Neural progenitor cell (in vitro differentiated cells): ENCODE measurements at regions not wholly inside any gene's neighbourhood (a gene's known extent, or its start where the extent isn't known, plus 50 kb on each side); places are given as distances from the start of the nearest gene placed in this dataset.

ENCODE experiments used
- DNase-seq: peaks from one replicate; pipeline ENCODE4 v3.0.0-alpha.2; 2016; ENCODE audit warnings: low spot score
- H2AFZ ChIP-seq: fragments of 200-600 bp; sonication (generic); replicated peaks from 2 replicates; pipeline ENCODE4 v1.6.1; 2016; ENCODE audit warnings: antibody characterized with exemption
- H3F3A ChIP-seq: fragments of 200-600 bp; sonication (generic); 2 replicates; pipeline ENCODE4 v1.6.1; 2016; ENCODE audit warnings: antibody characterized with exemption, low read depth
- H3K27ac ChIP-seq: fragments of 200-600 bp; sonication (generic); 2 replicates; pipeline ENCODE4 v1.5.1; 2016; ENCODE audit warnings: mild to moderate bottlenecking
- H3K27me3 ChIP-seq: fragments of 200-600 bp; sonication (generic); 2 replicates; pipeline ENCODE4 v1.6.1; 2016; ENCODE audit warnings: mild to moderate bottlenecking, moderate library complexity
- H3K36me3 ChIP-seq: fragments of 200-600 bp; sonication (generic); 2 replicates; pipeline ENCODE4 v1.5.1; 2016
- H3K4me1 ChIP-seq: fragments of 200-600 bp; sonication (generic); 2 replicates; pipeline ENCODE4 v1.6.1; 2016; ENCODE audit warnings: mixed run types
- H3K4me2 ChIP-seq: fragments of 200-600 bp; sonication (generic); 2 replicates; pipeline ENCODE4 v1.6.1; 2016
- H3K4me3 ChIP-seq: fragments of 200-600 bp; sonication (generic); 2 replicates; pipeline ENCODE4 v1.5.1; 2016
- H3K79me2 ChIP-seq: fragments of 200-600 bp; sonication (generic); 2 replicates; pipeline ENCODE4 v1.6.1; 2016; ENCODE audit warnings: low read depth
- H3K9ac ChIP-seq: fragments of 200-600 bp; sonication (generic); 2 replicates; pipeline ENCODE4 v1.6.1; 2016
- H3K9me3 ChIP-seq: fragments of 200-600 bp; sonication (generic); 2 replicates; pipeline ENCODE4 v1.5.1; 2016; ENCODE audit warnings: low read depth
- H4K20me1 ChIP-seq: fragments of 200-600 bp; sonication (generic); 2 replicates; pipeline ENCODE4 v1.6.1; 2016; ENCODE audit warnings: low read depth
- H3K27ac Mint-ChIP-seq: 3 replicates; pipeline ENCODE4 v1.8.0; 2021; ENCODE audit warnings: mixed read lengths
- H3K27me3 Mint-ChIP-seq: 2 replicates; pipeline ENCODE4 v1.8.0; 2022; ENCODE audit warnings: low read depth, mild to moderate bottlenecking, inconsistent platforms, moderate library complexity, mixed read lengths; ENCODE audit not compliant: insufficient read depth
- H3K36me3 Mint-ChIP-seq: 3 replicates; pipeline ENCODE4 v1.8.0; 2021; ENCODE audit warnings: mixed read lengths
- H3K4me1 Mint-ChIP-seq: 3 replicates; pipeline ENCODE4 v1.8.0; 2021; ENCODE audit warnings: mixed read lengths
- H3K4me3 Mint-ChIP-seq: 3 replicates; pipeline ENCODE4 v1.8.0; 2021; ENCODE audit warnings: mild to moderate bottlenecking, moderate library complexity, mixed read lengths
- H3K9me3 Mint-ChIP-seq: 3 replicates; pipeline ENCODE4 v1.8.0; 2020; ENCODE audit warnings: mixed read lengths
- EZH2 ChIP-seq: fragments of 200-600 bp; sonication (generic); IDR thresholded peaks from 2 replicates; pipeline ENCODE4 v1.6.1; 2017; ENCODE audit warnings: antibody characterized with exemption, mild to moderate bottlenecking, moderate library complexity
- EZH2phosphoT487 ChIP-seq: fragments of 200-600 bp; sonication (generic); IDR thresholded peaks from 2 replicates; pipeline ENCODE4 v1.6.1; 2017; ENCODE audit warnings: antibody characterized with exemption
- TF ChIP-seq, protein P1 (sequence below): fragments of 200-600 bp; sonication (generic); IDR thresholded peaks from 2 replicates; pipeline ENCODE4 v1.5.1; 2017; ENCODE audit warnings: antibody characterized with exemption, mild to moderate bottlenecking

GRCh38 chrX:6407542-6407941 is 127.4 kb downstream of the VCX3A start:
- Histone ChIP-seq H3K9ac (no peak overlapping the region), H3K27me3 (no peaks in the 10 kb centered on the region), H3F3A (no peaks in the 10 kb centered on the region), H2AFZ (no peak overlapping the region), H3K4me2 (no peak overlapping the region), H3K79me2 (no peaks in the 10 kb centered on the region), H3K27ac (no peak overlapping the region), H3K4me1 (no peaks in the 10 kb centered on the region), H3K9me3 (no peaks in the 10 kb centered on the region), H4K20me1 (no peaks in the 10 kb centered on the region), H3K36me3 (no peaks in the 10 kb centered on the region), H3K4me3 (no peak overlapping the region)
- no peaks in the 10 kb centered on the region for H3K27me3 Mint-ChIP-seq
- H3K4me3 Mint-ChIP-seq, result no peak overlapping the region
- H3K4me1 Mint-ChIP-seq, result no peaks in the 10 kb centered on the region
- no peaks in the 10 kb centered on the region for H3K9me3 Mint-ChIP-seq
- DNase-seq, result no peak
- no peaks in the 10 kb centered on the region for H3K36me3 Mint-ChIP-seq
- H3K27ac Mint-ChIP-seq, result no peak overlapping the region
- no peak for TF ChIP-seq EZH2phosphoT487
- TF ChIP-seq, protein P1, sequence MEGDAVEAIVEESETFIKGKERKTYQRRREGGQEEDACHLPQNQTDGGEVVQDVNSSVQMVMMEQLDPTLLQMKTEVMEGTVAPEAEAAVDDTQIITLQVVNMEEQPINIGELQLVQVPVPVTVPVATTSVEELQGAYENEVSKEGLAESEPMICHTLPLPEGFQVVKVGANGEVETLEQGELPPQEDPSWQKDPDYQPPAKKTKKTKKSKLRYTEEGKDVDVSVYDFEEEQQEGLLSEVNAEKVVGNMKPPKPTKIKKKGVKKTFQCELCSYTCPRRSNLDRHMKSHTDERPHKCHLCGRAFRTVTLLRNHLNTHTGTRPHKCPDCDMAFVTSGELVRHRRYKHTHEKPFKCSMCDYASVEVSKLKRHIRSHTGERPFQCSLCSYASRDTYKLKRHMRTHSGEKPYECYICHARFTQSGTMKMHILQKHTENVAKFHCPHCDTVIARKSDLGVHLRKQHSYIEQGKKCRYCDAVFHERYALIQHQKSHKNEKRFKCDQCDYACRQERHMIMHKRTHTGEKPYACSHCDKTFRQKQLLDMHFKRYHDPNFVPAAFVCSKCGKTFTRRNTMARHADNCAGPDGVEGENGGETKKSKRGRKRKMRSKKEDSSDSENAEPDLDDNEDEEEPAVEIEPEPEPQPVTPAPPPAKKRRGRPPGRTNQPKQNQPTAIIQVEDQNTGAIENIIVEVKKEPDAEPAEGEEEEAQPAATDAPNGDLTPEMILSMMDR, result no peak

DNA sequence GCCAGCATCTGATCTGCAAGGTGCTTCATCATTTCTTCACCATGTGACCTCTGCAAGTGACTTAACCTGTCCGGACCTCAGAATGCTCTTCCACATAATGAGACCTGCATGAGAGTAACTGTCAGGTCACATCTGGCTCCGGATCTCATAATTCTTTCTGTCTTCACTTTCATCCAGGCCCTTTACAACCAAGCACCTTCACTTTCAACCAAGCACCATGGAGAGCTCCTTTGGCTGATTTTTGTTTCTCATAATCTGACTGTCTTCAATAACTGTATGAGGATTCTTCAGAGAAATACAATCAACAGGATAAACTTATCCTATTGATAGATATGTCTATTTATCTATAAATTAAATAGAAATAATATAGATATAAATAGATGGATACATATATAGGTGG is 148.1 kb downstream of the VCX3A start:
- Histone ChIP-seq H3K36me3 (no peaks in the 10 kb centered on the region), H4K20me1 (no peaks in the 10 kb centered on the region), H3K27ac (no peak overlapping the region), H3K27me3 (no peaks in the 10 kb centered on the region), H3F3A (no peaks in the 10 kb centered on the region), H3K9me3 (no peaks in the 10 kb centered on the region), H3K9ac (no peak overlapping the region), H2AFZ (no peak overlapping the region), H3K79me2 (no peaks in the 10 kb centered on the region), H3K4me1 (peaks cover 3% of the 10 kb centered on the region), H3K4me3 (no peak overlapping the region), H3K4me2 (no peak overlapping the region)
- Mint-ChIP-seq H3K4me1 (peaks cover 19% of the 10 kb centered on the region), H3K36me3 (no peaks in the 10 kb centered on the region), H3K4me3 (no peak overlapping the region), H3K27me3 (peaks cover 2% of the 10 kb centered on the region), H3K27ac (no peak overlapping the region), H3K9me3 (no peaks in the 10 kb centered on the region)
- TF ChIP-seq, protein P1, result no peak
- TF ChIP-seq EZH2 (no peak), EZH2phosphoT487 (no peak)
- DNase-seq, result no peak

- H3K27me3 Mint-ChIP-seq, result peaks cover 2% of the 10 kb centered on the region
- Histone ChIP-seq H3K4me3 (no peak overlapping the region), H3K9ac (no peak overlapping the region), H3K27me3 (no peaks in the 10 kb centered on the region), H3K79me2 (no peaks in the 10 kb centered on the region), H3K9me3 (no peaks in the 10 kb centered on the region), H3K36me3 (no peaks in the 10 kb centered on the region), H4K20me1 (no peaks in the 10 kb centered on the region), H2AFZ (no peak overlapping the region), H3K27ac (no peak overlapping the region), H3K4me1 (peaks cover 3% of the 10 kb centered on the region), H3K4me2 (no peak overlapping the region), H3F3A (no peaks in the 10 kb centered on the region)
- DNase-seq, result no peak
- TF ChIP-seq, protein P1, result no peak
- TF ChIP-seq EZH2 (no peak), EZH2phosphoT487 (no peak)
- H3K4me3 Mint-ChIP-seq, result no peak overlapping the region
- peak overlapping the region; percentile 5 for H3K27ac Mint-ChIP-seq
- no peaks in the 10 kb centered on the region for H3K36me3 Mint-ChIP-seq
- H3K4me1 Mint-ChIP-seq, result peaks cover 19% of the 10 kb centered on the region
- peaks cover 4% of the 10 kb centered on the region for H3K9me3 Mint-ChIP-seq
These were observed 150.0 kb downstream of the VCX3A start for GRCh38 chrX:6384921-6385320.

- peaks cover 4% of the 10 kb centered on the region for H3K9me3 Mint-ChIP-seq
- peak; percentile 23 for DNase-seq
- no peak overlapping the region for H3K4me3 Mint-ChIP-seq
- no peaks in the 10 kb centered on the region for H4K20me1 ChIP-seq
- H3K27me3 ChIP-seq, result no peaks in the 10 kb centered on the region
- peaks cover 3% of the 10 kb centered on the region for H3K4me1 ChIP-seq
- H3K9ac ChIP-seq, result no peak overlapping the region
- H3K27ac Mint-ChIP-seq, result peak overlapping the region; percentile 13
- H3K9me3 ChIP-seq, result no peaks in the 10 kb centered on the region
- TF ChIP-seq EZH2, result no peak
- no peak for TF ChIP-seq EZH2phosphoT487
- TF ChIP-seq, protein P1, result no peak
- no peaks in the 10 kb centered on the region for H3K79me2 ChIP-seq
- H3K4me2 ChIP-seq, result peak overlapping the region; percentile 8
- peak overlapping the region; percentile 37 for H3K27ac ChIP-seq
- H3K4me1 Mint-ChIP-seq, result peaks cover 19% of the 10 kb centered on the region
- H2AFZ ChIP-seq, result no peak overlapping the region
- H3K4me3 ChIP-seq, result no peak overlapping the region
- H3K36me3 ChIP-seq, result no peaks in the 10 kb centered on the region
- H3F3A ChIP-seq, result no peaks in the 10 kb centered on the region
- H3K36me3 Mint-ChIP-seq, result no peaks in the 10 kb centered on the region
- H3K27me3 Mint-ChIP-seq, result peaks cover 2% of the 10 kb centered on the region
These were observed 150.5 kb downstream of the VCX3A start for GRCh38 chrX:6384371-6384770.
